ENCODE measurements at regions not wholly inside any gene's neighbourhood (a gene's known extent, or its start where the extent isn't known, plus 50 kb on each side); places are given as distances from the start of the nearest gene placed in this dataset.

DNA sequence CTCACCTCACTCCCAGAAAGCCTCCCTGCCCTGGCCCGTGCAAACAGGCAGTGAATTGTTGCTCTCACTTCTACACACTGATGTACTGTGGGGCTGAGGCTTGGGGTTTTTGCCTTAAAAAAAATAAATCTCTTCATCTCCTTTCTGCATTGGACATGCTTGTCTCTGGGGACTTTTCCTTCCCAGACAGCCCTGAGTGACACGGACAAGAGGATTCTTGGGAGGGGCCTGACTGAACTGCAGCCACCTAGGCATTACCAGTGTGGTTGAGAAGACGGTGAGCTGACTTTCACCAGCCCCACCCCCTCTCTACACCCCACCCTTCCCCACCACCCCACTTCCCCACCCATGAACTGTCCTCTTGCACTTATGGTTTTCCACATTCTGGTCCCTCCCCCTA lies 51.6 kb upstream of the PARP11 start:
- CTCF ChIA-PET, result interaction anchor here (1.5 kb wide), 1 partner anchor 114 kb away, joined by 3 read pairs; no protein-coding TSS in a partner anchor
- Histone ChIP-seq H3K27me3 (ENCODE audit: control insufficient read depth, insufficient read depth, low read length) (peaks cover 16% of the 10 kb centered on the region), H3K27ac (ENCODE audit: low read depth, low read length) (no peak overlapping the region), H3K9me3 (ENCODE audit: control insufficient read depth, insufficient read depth, low read length) (no peaks in the 10 kb centered on the region), H3K4me3 (ENCODE audit: low read depth, low read length) (no peak overlapping the region)
- no peak for TF ChIP-seq CTCF (IDR thresholded peaks at IDR 0.05; ENCODE audit: low read depth, low read length)
- DNase-seq (ENCODE audit: low read depth, low spot score), result no peak
- POLR2A ChIA-PET, result no interaction called here

DNA sequence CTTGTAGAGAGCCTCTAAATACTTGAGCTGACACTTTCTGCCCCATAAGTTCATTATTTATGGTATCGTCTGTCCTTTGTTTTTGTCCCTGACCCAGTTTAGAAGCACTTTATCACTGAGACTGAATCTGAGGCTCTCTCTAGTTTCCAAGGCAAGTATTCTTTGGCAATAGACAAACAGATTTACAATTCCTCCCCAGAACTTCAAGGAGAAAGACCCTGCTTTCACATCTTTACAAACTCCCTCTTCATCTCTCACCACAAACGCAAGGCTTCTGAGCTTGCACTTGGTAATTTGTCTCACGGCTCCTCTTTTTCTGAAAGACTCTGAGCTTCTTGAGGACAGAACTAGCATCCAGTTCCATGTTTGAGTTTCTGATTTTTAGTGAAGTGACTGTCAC lies 49.8 kb upstream of the PARP11 start:
- no peak for TF ChIP-seq CTCF (IDR thresholded peaks at IDR 0.05; ENCODE audit: low read depth, low read length)

More for the DNA sequence above, 49.8 kb upstream of the PARP11 start:
- POLR2A ChIA-PET, result no interaction called here
- no peak for DNase-seq (ENCODE audit: low read depth, low spot score)
- CTCF ChIA-PET, result no interaction called here
- Histone ChIP-seq H3K27me3 (ENCODE audit: control insufficient read depth, insufficient read depth, low read length) (peaks cover 19% of the 10 kb centered on the region), H3K27ac (ENCODE audit: low read depth, low read length) (no peak overlapping the region), H3K4me3 (ENCODE audit: low read depth, low read length) (no peak overlapping the region), H3K9me3 (ENCODE audit: control insufficient read depth, insufficient read depth, low read length) (no peaks in the 10 kb centered on the region)

All from AG04450 (cell line).